Stimulated activated CD4-positive, alpha-beta T cell treated with anti-CD3 and anti-CD28 coated beads, Interleukin-12 subunit alpha, Interleukin-12 subunit beta, amount 100 ng/mL, for 48 hours (primary cell): ENCODE measurements at regions not wholly inside any gene's neighbourhood (a gene's known extent, or its start where the extent isn't known, plus 50 kb on each side); places are given as distances from the start of the nearest gene placed in this dataset.
"Not testable (repeated sequence)": the region's sequence is repeated elsewhere in the genome, so short reads cannot be mapped to it uniquely, and the experiment has no call there.

Source experiments
- DNase-seq, 3 donors: peaks; one replicate each; pipeline ENCODE4 v3.0.0-alpha.2; 2020; ENCODE audit warnings: low read depth in 2 of 3, low spot score in 1 of 3

DNA sequence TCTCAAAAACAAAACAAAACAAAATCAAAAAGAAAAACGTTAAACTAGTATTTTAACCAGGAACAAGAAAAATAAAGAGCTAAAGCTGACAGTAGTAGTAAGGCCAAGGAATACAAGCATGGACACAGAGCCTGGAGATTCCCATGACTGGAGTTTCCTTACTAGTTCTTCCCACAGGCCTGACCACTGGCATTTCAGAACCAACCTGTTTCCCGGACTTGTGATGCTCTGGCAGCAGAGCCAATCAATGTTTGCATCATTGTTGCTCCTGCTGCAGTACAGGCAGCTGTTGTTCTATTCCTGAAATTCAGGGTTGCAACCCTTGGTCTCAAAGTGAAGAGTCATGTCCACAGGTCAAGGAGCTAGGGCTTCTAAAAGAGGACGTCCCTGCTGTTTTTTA is 111.3 kb upstream of the WARS2 start:
- no peak for DNase-seq

DNA sequence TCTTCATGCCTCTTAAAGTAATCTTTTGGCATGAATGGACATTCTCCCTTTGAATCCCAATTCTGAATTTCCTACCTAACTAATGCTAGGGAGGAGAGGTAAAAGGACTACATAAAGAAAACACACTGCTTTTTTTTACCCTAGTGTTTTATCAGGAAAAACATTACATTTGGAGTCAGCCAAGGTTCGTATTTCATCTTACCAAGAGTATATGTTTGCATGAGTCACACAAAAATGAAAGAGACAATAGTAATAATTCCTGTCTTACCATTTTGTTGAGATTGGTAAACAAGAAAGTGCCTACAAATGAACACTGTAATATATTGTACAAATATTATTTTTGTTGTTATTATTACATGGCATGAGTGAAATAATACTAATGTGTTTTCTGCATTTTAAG is 112.9 kb upstream of the WARS2 start:
- no peak for DNase-seq

DNA sequence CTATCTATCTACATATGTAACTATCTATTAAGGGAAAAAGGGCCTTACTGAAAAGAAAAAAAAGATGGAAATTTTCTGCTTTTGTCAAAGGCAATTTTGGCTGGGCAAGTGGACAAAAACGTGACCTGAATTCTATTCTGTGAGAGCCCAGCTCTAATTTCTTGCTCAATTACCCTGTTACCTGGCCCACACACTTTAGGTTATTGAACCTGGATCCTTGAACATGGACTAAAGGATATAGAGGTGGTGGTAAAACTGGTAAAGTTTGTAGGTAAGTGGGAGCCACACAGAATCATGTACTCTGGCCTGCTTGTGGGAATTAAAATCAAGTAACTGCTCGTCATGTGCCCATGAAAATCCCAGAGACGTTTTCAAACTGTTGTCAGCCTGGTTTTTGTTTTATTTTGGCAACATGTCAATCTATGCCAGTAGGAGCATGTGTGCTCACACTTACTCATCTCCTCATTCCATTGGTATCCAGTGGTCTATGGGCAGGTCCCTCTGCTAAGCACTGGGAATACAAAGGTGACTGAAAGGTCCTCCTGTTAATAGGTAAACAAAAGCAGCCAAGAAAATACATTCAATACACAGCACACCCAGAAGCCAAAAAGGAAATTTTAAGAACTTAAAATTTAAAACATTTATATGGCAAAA is 113.7 kb upstream of the WARS2 start:
- no peak for DNase-seq

DNA sequence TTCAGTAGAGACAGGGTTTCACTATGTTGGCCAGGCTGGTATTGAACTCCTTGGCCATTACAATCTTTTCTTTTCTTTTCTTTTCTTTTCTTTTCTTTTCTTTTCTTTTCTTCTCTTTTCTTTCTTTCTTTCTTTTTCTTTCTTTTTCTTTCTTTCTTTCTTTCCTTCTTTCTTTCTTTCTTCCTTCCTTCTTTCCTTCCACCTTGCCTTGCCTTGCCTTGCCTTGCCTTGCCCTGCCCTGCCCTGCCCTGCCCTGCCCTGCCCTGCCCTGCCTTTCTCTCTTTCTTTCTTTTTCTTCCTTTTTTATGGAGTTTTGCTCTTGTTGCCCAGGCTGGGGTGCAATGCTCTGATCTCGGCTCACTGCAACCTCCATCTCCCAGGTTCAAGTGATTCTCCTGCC is 112.5 kb upstream of the HAO2 start:
- DNase-seq = not testable (repeated sequence)

DNA sequence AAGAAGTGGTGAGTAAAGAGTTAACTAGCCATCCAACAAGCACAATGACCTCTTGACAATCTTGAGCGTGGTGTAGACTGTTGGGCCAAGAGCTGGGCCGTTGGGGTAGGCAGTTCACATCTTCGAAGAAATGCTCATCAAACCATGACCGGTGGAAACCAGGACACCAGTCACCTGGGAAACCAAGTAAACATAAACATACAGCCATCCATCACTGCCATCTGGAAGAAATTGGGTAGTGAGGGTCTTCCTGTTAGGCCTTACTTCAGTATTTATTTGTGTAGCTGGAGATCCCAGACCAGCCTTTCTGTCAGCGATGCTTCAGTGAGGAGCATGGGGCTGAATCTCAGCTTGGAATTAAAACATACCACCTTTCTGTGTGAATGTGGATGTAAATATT is 108.1 kb upstream of the HAO2 start:
- DNase-seq = no peak

DNA sequence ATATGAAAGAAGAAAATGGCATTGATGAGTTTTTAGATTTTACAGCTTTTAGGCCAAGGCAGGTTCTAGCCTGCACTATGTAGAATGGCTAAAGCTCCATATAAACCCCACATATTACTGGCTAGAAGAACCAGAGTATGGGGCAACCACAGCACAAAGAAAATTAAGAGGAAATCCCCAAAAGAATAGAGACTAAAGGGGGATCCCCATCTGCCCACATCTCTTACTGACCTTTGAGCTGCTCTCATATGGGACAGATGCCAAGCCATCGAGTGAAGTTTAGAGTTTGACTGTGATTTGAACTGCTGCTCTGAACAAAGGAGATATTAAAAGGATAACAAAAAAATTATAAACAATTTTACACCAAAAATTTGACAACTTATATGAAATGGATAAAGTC is 102.2 kb upstream of the HAO2 start:
- no peak for DNase-seq

DNA sequence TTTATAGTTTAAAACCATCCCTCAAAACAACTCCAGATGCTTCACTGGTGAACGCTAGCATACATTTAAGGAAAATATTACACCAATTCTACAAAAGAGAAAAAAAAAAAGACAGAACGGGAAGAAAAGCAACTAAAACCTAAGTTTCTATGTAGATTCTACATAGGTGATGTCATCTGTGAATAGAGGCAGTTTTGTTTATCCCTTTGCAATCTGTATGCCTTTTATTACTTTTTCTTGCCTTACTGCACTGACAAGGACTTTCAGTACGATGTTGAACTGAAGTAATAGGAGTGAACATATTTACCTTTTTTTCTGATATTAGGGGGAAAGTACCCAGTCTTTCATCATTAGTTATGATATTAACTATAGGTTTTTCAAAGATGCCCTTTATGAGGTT is 101.7 kb upstream of the HAO2 start:
- DNase-seq = no peak

DNA sequence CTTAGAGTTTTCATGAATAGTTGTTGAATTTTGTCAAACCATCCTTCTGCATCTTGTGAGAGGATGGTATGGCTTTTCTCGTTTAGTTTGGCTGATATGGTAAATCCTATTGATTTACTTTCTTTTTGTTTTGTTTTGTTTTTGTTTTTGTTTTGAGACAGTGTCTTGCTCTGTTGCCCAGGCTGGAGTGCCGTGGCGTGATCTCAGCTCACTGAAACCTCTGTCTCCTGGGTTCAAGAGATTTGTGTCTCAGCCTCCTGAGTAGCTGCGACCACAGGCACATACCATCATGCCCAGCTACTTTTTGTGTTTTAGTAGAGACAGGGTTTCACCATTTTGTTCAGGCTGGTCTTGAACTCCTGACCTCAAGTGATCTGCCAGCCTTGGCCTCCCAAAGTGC is 101.3 kb upstream of the HAO2 start:
- not testable (repeated sequence) for DNase-seq

DNA sequence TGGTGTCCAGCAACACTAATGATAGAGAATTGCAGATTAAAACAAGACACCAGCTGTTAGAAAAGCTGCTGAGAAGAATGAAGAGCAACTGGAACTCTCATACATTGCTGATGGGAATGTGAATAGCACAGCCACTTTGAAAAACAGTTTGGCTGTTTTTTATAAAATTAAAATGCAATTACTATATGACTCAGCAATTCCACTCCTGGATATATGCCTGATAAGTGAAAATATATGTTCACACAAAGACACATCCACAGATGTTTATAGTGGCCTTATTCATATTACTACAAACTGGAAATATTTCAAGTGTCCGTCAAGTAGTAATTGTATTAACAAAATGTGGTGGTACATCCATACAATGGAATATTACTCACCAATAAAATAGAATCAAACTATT is 99.7 kb upstream of the HAO2 start:
- no peak for DNase-seq

DNA sequence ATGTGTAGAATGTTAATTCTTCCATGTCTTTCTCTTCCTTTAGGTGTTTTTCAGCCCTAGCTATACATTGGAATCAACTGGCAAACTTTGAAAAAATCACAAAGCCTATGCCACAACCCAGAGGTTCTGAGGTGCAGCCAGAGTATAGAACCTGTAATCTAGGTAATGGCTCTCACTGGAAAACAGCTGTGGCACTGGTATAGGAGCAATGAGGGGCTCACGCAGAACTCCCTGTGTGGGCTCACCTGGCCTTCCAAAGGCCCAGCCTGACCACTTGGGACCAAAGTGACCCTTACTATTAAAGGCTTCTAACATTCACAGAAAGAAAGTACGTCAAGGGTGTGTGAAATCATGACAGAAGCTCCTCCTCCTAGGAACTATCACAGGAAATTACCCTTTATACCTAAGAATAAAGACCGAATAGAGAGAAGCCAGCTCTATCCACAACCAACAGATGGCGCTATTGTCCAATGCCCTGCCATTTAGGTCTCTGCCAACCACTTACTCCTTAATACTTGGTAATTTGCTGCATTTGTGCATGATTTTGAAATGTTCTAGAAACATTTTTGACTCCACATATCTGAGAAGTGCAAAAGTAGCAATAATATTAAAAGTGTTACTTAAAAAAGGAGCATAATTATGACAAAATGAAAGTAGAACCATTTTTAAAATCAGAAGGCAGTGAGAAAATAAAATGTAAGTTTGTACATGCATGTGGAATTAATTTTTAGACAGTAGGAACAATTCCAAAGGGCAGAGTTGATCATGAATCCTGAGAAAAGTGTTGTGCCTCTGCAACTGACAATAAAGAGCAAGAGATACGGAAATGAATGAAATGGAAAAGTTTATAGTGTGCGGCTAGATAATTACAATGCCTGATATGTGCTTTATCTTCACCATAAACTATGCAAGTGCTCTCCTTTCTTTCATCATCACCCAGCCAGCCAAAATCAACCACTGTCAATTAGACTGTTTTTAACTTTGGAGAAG is 93.1 kb upstream of the HAO2 start:
- peak; percentile 3 to 45 (median 11) for DNase-seq

DNA sequence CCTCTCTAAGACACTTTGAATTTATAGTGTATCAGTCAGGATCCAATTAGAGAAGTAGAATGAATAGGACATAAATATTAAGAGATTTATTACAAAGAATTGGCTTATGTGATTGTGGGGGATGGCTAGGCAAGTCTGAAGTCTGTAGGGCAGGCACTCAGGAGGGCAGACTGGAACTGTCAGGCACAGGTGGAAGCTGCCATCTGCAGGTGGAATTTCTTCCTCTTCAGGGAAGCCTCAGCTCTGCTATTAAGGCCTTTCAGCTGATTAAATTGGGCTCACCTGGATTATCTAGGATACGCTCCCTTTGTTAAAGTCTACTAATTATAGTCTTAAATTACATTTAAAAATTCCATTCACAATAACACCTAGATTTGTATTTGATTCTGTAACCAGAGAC is 92.0 kb upstream of the HAO2 start:
- no peak for DNase-seq

DNA sequence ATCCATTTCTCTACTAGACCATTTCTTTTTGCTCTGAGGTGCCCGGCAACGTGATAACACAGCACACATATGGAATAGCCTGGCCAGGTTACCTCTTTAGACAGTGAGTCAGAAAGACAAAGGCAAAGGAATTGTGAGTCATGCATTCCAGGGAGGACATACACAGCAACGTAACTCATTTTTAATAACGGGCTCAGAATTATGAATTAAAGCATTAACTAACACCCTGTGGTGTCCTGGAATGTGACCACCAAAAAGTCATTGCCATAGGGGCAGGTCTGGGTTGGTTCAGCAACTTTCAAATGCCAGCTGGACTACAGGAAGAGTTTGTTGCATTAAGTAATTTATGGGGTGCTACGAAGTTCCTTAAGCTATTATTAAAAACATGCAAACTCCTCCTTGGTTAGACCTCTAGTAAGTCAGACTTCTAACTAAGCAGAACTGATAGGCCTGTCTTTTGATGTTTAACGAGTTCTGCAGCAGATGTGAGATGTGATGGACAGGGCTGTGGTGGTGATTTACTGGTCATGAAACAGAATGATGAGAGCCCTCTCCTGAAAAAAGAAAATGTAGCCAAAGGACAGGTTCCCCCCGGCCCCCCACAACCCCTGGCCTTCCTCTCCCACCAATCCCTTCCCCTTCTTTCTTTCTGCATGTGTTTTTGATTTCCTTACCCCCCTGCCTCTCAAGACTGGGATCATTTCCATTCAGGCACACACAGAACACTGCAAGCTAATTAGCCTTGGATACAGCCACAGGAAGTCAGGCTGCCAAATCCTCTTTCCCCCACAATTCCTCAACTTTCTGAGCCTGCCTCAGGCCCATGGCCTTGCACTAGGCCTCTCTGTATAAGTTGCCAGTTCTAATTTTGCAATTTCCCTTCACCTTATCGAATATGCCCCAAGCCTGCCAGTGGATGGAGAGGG is 88.9 kb upstream of the HAO2 start:
- no peak for DNase-seq

DNA sequence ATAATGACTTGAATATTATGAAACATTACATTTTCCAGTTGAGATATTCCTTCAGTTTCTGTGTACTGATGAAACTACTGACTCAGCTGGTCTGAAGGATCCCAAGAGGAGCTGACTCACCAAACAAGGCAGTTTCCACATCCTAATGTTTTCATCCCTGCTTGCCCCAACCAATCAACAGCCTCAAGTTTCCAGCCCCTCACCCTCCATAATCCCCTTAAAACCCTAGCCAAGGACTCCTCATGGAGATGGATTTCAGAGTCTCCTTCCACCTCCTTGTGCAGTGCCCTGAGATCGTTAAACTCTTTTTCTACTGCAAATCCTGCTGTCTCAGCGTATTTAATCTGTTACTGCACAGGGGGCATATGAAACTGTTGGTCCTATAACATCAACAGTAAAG is 83.1 kb upstream of the HAO2 start:
- no peak for DNase-seq

DNA sequence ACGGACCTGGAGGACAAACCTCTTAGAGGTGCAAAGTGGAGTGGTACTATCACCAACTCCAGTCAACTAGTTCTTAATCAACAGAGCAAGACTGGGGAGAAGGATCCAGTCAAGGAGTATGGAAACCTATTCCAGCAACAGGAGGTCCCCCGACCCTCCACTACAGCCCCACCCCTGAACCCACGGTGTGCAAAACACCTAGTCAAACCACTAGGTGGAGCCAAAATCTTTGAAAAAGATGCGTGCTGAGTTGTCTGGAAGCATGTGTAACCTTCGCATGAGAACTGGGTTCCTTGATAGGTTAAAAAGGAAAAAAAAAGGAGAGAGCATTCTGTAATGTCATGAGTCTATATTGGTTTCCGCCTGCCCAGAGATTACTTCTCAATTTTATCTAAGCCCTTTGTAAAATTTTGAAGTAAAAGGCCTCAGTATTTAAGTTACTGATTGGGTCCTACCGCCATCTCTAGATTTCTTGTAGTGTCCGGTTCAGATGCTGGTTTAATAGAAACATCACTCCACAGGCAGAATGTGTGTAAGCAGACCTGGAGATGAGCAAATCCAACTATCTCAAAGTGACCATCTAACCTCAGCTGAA is 81.9 kb upstream of the HAO2 start:
- DNase-seq = peak in 2 of 3 donors; percentile 0 to 20

DNA sequence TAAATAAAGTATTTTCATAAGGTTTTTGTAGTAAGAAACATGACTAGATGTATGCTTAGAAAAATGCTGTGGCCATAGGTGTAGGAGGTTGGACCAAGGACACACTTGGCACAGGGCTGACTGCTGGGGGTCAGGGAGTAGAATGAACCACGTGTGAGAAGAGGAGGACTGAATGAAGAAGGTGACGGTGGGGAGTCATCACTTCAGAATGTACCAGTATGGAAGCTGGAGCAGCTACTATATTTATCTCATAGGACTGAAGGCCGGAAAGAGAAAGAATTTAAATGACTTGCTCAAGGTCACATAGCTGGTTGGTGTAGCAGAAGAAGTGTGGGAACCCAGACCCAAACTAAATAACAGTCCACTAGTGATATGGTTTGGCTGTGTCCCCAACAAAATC is 79.8 kb upstream of the HAO2 start:
- DNase-seq = no peak

DNA sequence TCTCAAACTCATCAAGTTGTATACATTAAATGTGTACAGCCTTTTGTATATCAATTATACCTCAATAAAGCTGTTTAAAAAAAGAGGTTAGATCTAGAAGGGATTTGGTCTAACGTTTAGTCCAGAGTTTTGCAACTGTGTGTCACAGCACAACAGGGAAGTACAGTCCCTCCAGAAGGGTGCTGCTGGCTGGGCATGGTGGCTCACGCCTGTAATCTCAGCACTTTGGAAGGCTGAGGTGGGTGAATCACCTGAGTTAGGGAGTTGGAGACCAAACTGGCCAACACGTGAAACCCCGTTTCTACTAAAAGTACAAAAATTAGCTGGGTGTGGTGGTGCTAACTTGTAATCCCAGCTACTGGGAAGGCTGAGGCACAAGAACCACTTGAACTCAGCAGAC is 78.3 kb upstream of the HAO2 start:
- DNase-seq = no peak

DNA sequence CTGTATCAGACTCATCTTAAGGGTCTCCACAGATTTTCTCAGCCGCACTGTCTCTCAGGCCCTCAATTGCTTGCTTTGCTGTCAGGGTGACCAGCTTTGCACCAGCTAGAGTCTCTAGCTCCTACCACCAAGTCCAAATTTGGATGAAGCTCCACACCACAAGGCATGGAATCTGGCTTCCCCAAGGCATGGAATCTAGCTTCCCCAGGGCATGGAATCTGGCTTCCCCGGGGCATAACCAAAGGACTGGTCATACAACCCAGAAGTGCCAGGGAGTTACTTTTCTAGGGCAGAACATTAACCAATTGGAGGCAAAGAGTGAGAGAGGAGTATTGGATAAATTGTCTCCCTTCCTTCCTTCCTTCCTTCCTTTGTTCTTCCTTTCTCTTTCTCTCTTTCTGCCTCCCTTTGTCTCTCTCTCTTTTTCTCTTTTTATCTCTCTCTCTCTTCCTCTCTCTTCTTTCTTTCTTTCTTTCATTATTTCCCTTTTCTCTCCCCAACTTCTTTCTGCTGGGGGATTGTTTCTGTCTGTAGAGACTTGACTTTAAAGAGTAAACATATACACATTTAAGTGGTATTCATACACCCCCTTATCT is 76.9 kb upstream of the HAO2 start:
- no peak for DNase-seq

DNA sequence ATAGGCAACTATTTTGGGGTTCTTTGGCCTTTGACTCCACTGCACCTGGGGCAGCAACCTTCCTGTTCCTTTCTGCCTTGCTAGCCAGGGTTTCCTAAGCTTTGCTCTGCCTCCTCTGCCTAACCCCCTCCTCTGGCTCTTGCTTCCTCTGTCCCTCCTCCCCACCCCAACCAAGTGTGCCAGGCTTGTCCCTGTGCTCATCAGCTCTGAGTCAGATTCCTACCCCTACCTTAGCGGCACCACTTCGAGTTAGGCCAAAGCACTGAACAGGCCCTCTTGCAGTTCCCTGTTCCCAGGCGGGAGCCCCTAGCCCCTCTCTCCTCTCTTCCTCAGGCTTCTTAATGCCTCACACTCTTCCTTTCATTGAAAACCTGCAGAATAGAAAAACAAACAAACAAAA is 74.8 kb upstream of the HAO2 start:
- no peak for DNase-seq

DNA sequence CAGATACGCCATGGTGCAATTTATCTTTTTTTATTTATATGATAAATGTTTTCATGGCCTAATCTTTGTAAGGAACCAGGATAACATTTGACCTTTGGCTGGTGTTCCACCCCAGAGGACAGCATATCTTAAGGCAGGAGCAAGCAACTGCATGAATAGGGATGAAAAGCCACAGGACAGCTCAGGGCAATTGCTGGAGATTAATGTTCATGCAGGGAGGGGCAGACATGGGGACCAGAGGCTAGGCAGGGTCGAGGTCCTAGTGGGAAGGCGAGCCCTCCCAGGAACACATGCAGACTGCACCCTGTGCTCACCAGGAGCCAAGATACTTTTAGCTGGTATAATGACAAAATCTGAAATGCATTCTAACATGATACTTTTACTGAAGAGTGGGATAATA is 74.4 kb upstream of the HAO2 start:
- DNase-seq = no peak

DNA sequence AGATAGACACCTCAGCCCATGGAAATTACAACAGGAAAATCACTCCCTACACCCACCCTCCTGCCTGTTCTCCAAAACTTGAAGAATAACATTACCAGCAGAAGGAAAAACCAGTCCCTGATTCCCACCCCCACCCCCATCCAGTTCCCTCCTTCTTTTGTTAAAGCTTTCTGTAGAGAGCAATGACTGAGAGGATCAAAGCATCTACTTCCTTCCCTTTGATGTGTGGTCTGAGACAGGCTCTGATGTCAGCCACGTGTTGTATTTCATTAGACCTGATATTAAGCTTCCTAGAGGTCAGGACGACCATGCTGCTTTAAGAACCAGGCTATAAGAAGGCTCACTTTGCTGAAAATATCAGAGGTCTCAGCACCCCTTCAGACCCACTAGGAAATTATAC is 73.9 kb upstream of the HAO2 start:
- DNase-seq = no peak
